GM12864 (cell line): ENCODE measurements at regions not wholly inside any gene's neighbourhood (a gene's known extent, or its start where the extent isn't known, plus 50 kb on each side); places are given as distances from the start of the nearest gene placed in this dataset.

Source experiments
- DNase-seq: peaks from one replicate; pipeline ENCODE4 v3.0.0-alpha.2; 2011; ENCODE audit warnings: low read depth
- H3K4me3 ChIP-seq: 2 replicates; pipeline ENCODE4 v1.5.1; 2011; ENCODE audit warnings: mild to moderate bottlenecking, low read depth, low read length, control low read depth
- TF ChIP-seq, protein P1 (sequence below): IDR thresholded peaks from 2 replicates; pipeline ENCODE4 v1.5.1; 2011; ENCODE audit warnings: low read depth, mild to moderate bottlenecking, moderate library complexity, low read length, control low read depth, inconsistent platforms; ENCODE audit errors: missing control alignments

DNA sequence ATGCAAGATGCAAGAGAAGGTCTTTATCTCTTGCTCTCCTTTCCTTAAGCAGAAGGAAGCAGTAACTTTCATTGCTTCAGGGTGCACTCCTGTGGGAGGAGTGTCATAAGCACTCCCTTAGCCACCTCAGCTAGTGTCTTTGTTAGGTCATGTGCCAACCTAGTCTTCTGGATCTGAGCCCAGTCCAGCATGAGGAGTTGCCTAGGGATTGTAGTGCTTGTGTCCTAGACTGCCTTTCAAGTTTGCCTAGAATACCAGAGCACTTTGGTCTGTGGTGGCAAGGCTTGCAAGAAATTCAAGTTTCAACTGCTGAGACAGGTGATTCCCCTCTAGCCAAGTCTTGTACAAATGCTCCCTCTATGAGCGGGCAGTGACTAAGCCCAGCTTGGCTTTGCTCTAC, 633.6 kb downstream of the ZNF385D start:
- TF ChIP-seq, protein P1, sequence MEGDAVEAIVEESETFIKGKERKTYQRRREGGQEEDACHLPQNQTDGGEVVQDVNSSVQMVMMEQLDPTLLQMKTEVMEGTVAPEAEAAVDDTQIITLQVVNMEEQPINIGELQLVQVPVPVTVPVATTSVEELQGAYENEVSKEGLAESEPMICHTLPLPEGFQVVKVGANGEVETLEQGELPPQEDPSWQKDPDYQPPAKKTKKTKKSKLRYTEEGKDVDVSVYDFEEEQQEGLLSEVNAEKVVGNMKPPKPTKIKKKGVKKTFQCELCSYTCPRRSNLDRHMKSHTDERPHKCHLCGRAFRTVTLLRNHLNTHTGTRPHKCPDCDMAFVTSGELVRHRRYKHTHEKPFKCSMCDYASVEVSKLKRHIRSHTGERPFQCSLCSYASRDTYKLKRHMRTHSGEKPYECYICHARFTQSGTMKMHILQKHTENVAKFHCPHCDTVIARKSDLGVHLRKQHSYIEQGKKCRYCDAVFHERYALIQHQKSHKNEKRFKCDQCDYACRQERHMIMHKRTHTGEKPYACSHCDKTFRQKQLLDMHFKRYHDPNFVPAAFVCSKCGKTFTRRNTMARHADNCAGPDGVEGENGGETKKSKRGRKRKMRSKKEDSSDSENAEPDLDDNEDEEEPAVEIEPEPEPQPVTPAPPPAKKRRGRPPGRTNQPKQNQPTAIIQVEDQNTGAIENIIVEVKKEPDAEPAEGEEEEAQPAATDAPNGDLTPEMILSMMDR: no peak
- no peak for DNase-seq
- H3K4me3 ChIP-seq: no peak overlapping the region

DNA sequence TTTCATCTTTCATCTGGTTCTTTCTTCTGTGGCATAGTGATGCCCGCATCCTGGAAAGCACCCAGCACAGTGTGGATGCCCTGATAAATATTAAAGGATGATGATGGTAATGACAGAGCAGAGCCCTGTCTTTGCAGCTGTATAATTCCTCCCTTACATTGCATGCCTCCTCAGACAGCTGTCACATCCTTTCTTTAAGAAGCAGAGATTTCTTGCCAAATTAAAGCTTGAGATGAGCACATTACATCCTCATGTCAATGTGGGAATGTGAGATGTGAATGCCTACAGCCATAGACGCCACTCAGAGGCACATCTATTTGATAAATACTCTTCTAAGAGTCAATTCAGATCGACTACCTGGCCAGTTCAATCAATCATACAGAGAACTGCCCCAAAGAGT, 642.0 kb downstream of the ZNF385D start:
- no peak overlapping the region for H3K4me3 ChIP-seq
- no peak for DNase-seq
- TF ChIP-seq, protein P1: no peak

DNA sequence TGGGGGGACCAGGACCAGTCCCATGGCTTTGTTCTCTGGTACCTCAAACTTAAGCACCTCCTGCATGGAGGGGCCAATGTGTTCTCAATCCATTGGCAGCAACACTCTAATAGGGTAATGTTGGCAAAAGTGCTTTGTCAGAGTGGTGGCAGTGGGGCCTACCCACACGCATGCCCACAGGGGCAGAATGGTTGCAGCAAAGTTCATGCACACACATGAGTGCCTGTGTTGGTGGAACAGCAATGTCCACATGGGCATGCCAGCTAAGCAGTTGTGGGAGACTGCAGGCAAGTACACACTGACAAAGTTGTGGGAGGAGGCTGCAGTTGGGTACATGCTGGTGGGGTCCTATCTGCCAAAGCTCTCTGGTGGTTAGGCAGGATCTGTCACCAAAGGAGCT, 645.2 kb downstream of the ZNF385D start:
- TF ChIP-seq, protein P1: no peak
- DNase-seq: no peak
- H3K4me3 ChIP-seq: no peak overlapping the region

DNA sequence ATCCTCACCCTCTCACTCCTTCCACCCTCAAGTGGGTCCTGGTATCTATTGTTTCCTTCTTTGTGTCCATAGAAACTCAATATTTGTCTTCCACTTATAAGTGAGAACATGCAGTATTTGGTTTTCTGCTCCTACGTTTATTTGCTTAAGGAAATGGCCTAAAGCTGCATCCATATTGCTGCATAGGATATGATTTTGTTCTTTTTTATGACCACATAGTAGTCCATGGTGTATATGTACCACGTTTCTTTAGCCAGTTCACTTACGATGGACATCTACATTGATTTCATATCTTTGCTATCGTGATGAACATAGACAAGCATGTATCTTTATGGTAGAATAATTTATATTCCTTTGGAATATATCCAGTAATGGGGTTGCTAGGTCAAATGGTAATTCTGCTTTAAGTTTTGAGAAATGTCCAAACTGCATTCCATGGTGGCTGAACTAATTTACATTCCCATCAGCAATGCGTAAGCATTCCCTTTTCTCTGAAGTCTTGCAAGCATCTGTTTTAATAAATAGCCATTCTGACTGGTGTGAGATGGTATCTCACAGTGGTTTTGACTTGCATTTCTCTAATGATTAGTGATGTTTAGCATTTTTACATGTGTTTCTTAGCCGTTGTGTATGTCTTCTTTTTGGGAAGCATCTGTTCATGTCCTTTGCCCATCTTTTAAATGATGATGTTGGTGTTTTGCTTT, 650.2 kb downstream of the ZNF385D start:
- TF ChIP-seq, protein P1: no peak
- no peak overlapping the region for H3K4me3 ChIP-seq
- DNase-seq: no peak

DNA sequence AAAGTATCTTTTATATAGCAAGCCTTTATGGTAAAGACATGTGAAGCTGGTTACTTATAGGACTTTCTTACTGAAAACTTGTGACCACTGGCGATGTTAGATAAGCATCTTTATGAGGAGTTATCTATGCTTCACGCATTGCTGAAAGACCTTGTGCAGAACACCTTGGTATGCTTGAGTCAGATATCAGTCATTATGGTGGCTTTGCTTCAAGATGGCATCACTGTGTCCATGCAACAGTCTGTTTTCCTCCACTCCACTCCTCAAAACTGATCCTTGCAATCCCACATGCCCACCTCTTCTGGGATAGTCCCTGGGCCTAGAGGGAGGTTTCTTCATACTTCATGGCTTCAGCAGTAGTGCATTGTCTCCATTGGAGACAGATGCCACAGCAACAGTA, 656.3 kb downstream of the ZNF385D start:
- no peak for DNase-seq
- H3K4me3 ChIP-seq: no peak overlapping the region
- TF ChIP-seq, protein P1: no peak

DNA sequence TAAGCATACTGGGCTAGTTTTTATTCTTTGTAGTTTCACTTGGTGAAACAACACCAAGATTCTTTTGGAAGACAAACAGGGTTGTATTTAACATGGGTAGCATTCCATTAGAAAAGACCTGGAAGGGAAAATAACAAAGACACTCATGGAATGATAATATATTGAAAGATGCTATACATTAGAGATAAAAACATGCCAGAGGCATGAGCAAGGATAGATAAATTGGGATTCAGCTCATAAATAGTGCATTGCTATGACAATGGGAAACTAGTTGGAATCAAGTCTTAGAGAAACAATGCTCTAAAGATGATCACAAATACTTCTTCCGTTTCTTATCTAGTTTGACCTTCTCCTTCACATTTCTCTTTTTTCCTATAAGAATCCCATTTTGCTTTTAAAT, 677.4 kb downstream of the ZNF385D start:
- DNase-seq: no peak
- no peak overlapping the region for H3K4me3 ChIP-seq
- TF ChIP-seq, protein P1: no peak
